H1 (cell line): ENCODE measurements at regions not wholly inside any gene's neighbourhood (a gene's known extent, or its start where the extent isn't known, plus 50 kb on each side); places are given as distances from the start of the nearest gene placed in this dataset.

ENCODE experiments used
- CTCF ChIA-PET: fragments of 300-600 bp; sonication (Branson Sonifier 250); formaldehyde crosslinking; loops from one replicate; lab custom pipeline; 2021; ENCODE audit not compliant: partially characterized antibody; lab: Charles Lee
- POLR2A ChIA-PET: fragments of 300-600 bp; sonication (Branson Sonifier 250); formaldehyde crosslinking; loops from one replicate; lab custom pipeline; 2021; ENCODE audit warnings: inconsistent platforms; ENCODE audit not compliant: partially characterized antibody; lab: Charles Lee
- DNase-seq, 2 experiments: peaks; one replicate each; pipeline versions ENCODE4 v3.0.0 to v3.0.0-alpha.2; 2010 to 2022; ENCODE audit warnings: low spot score in 2 of 2, low read depth in 1 of 2, mixed read lengths in 1 of 2
- FAIRE-seq: peaks from 2 replicates; lab custom pipeline; 2011; peaks lifted over from hg19 to GRCh38; lab: Jason Lieb, UNC
- H2AFZ ChIP-seq: 2 replicates; pipeline ENCODE4 v1.8.1; 2012; ENCODE audit warnings: low read length, inconsistent platforms
- H2AK5ac ChIP-seq: 2 replicates; pipeline ENCODE4 v1.6.1; 2013; ENCODE audit warnings: low read depth, low read length
- H2BK120ac ChIP-seq: replicated peaks from 2 replicates; pipeline ENCODE3; 2013; ENCODE audit warnings: low read depth, low read length, inconsistent platforms
- H2BK12ac ChIP-seq: 2 replicates; pipeline ENCODE4 v1.6.1; 2013; ENCODE audit warnings: low read depth, low read length
- H2BK15ac ChIP-seq: 2 replicates; pipeline ENCODE4 v1.6.1; 2013; ENCODE audit warnings: low read length
- H2BK20ac ChIP-seq: 2 replicates; pipeline ENCODE4 v1.6.1; 2013; ENCODE audit warnings: low read length
- H2BK5ac ChIP-seq: 2 replicates; pipeline ENCODE4 v1.6.1; 2013; ENCODE audit warnings: low read depth, low read length
- H3K14ac ChIP-seq: 2 replicates; pipeline ENCODE4 v1.6.1; 2013; ENCODE audit warnings: inconsistent platforms; ENCODE audit not compliant: insufficient read length
- H3K18ac ChIP-seq: 2 replicates; pipeline ENCODE4 v1.6.1; 2013; ENCODE audit warnings: low read length; ENCODE audit errors: extremely low read depth
- H3K23ac ChIP-seq: 2 replicates; pipeline ENCODE4 v1.6.1; 2013; ENCODE audit warnings: inconsistent platforms; ENCODE audit not compliant: insufficient read length
- H3K23me2 ChIP-seq: 2 replicates; pipeline ENCODE4 v1.6.1; 2013; ENCODE audit warnings: low read depth, low read length
- H3K27ac ChIP-seq: 2 replicates; pipeline ENCODE4 v1.6.1; 2011; ENCODE audit warnings: low read depth, low read length, inconsistent platforms
- H3K27me3 ChIP-seq, 4 experiments: replicated peaks in 1 of 4; 1 replicate in 1 of 4; 2 replicates in 3 of 4; pipeline versions ENCODE4 v1.6.1 to v1.8.1; 2011 to 2013; ENCODE audit warnings: low read length in 3 of 4, mild to moderate bottlenecking in 3 of 4, inconsistent platforms in 2 of 4, mixed read lengths in 2 of 4, moderate library complexity in 1 of 4; ENCODE audit not compliant: control insufficient read depth in 3 of 4, insufficient read depth in 3 of 4; ENCODE audit errors: extremely low read depth in 1 of 4
- H3K36me3 ChIP-seq, 4 experiments: 2 replicates each; pipeline versions ENCODE4 v1.6.1 to v1.8.1; 2011 to 2013; ENCODE audit warnings: mild to moderate bottlenecking in 4 of 4, low read length in 3 of 4, moderate library complexity in 2 of 4, control low read depth in 1 of 4, inconsistent platforms in 1 of 4; ENCODE audit not compliant: insufficient read depth in 4 of 4, control insufficient read depth in 2 of 4
- H3K4ac ChIP-seq: replicated peaks from 2 replicates; pipeline ENCODE3; 2013; ENCODE audit warnings: low read length, low read depth, mixed read lengths, inconsistent platforms; ENCODE audit not compliant: insufficient read length
- H3K4me1 ChIP-seq, 4 experiments: replicated peaks in 1 of 4; 1 replicate in 1 of 4; 2 replicates in 3 of 4; pipeline versions ENCODE4 v1.6.1 to v1.8.1; 2011 to 2013; ENCODE audit warnings: low read length in 3 of 4, inconsistent platforms in 2 of 4, mixed read lengths in 1 of 4; ENCODE audit not compliant: insufficient read depth in 4 of 4, control insufficient read depth in 3 of 4
- H3K4me2 ChIP-seq, 2 experiments: 2 replicates each; pipeline versions ENCODE4 v1.6.1 to v1.8.1; 2011 to 2013; ENCODE audit warnings: low read depth in 2 of 2, low read length in 2 of 2, control low read depth in 1 of 2, inconsistent platforms in 1 of 2, mild to moderate bottlenecking in 1 of 2; ENCODE audit not compliant: insufficient read depth in 1 of 2
- H3K4me3 ChIP-seq, 4 experiments: fragments of 200-600, 300-600 bp in 1 of 4; sonication (generic), shearing (Covaris generic), sonication (Bioruptor Twin) in 1 of 4; 2 replicates each; pipeline versions ENCODE4 v1.5.1 to v1.8.1; 2011 to 2016; ENCODE audit warnings: low read length in 4 of 4, low read depth in 3 of 4, control low read depth in 2 of 4, inconsistent platforms in 2 of 4, mild to moderate bottlenecking in 2 of 4, mixed read lengths in 1 of 4, moderate library complexity in 1 of 4; ENCODE audit not compliant: insufficient read depth in 2 of 4; ENCODE audit errors: extremely low read depth in 1 of 4
- H3K56ac ChIP-seq: replicated peaks from 2 replicates; pipeline ENCODE3; 2013; ENCODE audit warnings: low read depth, mild to moderate bottlenecking, mixed read lengths, low read length, inconsistent platforms; ENCODE audit not compliant: insufficient read length
- H3K79me1 ChIP-seq: 2 replicates; pipeline ENCODE4 v1.6.1; 2013; ENCODE audit warnings: low read depth, low read length, control low read depth
- H3K79me2 ChIP-seq, 2 experiments: 2 replicates each; pipeline versions ENCODE4 v1.6.1 to v1.8.1; 2012 to 2013; ENCODE audit warnings: low read length in 2 of 2, mild to moderate bottlenecking in 2 of 2, inconsistent platforms in 1 of 2; ENCODE audit not compliant: insufficient read depth in 2 of 2, control insufficient read depth in 1 of 2
- H3K9ac ChIP-seq, 4 experiments: replicated peaks in 1 of 4; 1 replicate in 1 of 4; 2 replicates in 3 of 4; pipeline versions ENCODE4 v1.6.1 to v1.8.1; 2011 to 2013; ENCODE audit warnings: low read depth in 3 of 4, low read length in 3 of 4, control low read depth in 2 of 4, mild to moderate bottlenecking in 2 of 4, moderate library complexity in 2 of 4, inconsistent platforms in 1 of 4; ENCODE audit errors: extremely low read depth in 1 of 4
- H3K9me3 ChIP-seq, 2 experiments: 2 replicates each; pipeline versions ENCODE4 v1.6.1 to v1.8.1; 2012 to 2013; ENCODE audit warnings: mild to moderate bottlenecking in 2 of 2, moderate library complexity in 2 of 2, control low read depth in 1 of 2, inconsistent platforms in 1 of 2, low read depth in 1 of 2, low read length in 1 of 2, mixed read lengths in 1 of 2; ENCODE audit not compliant: insufficient read depth in 2 of 2
- H4K20me1 ChIP-seq, 2 experiments: replicated peaks in 1 of 2; 2 replicates each; pipeline versions ENCODE3 to v1.8.1; 2011 to 2013; ENCODE audit warnings: inconsistent platforms in 2 of 2, low read length in 2 of 2, mild to moderate bottlenecking in 1 of 2; ENCODE audit not compliant: insufficient read depth in 2 of 2, control insufficient read depth in 1 of 2
- H4K5ac ChIP-seq: 2 replicates; pipeline ENCODE4 v1.6.1; 2013; ENCODE audit warnings: low read length, low read depth, mixed read lengths, inconsistent platforms; ENCODE audit not compliant: insufficient read length
- H4K8ac ChIP-seq: 2 replicates; pipeline ENCODE4 v1.8.0; 2013; ENCODE audit warnings: mild to moderate bottlenecking, moderate library complexity, low read length, inconsistent platforms; ENCODE audit not compliant: insufficient read depth; ENCODE audit errors: extremely low read depth
- H4K91ac ChIP-seq: replicated peaks from 2 replicates; pipeline ENCODE3; 2013; ENCODE audit warnings: low read length, mixed read lengths, inconsistent platforms; ENCODE audit not compliant: insufficient read length
- BACH1 ChIP-seq: IDR thresholded peaks from 2 replicates; pipeline ENCODE4 v1.6.1; 2012; ENCODE audit warnings: low read length, improper control_type of control experiment
- CTBP2 ChIP-seq: IDR thresholded peaks from 2 replicates; pipeline ENCODE4 v1.7.0; 2011; ENCODE audit warnings: borderline replicate concordance, mild to moderate bottlenecking, moderate library complexity, mixed read lengths, low read length; ENCODE audit not compliant: insufficient read depth, insufficient read length
- JUN ChIP-seq: IDR thresholded peaks from 2 replicates; pipeline ENCODE4 v1.6.1; 2011; ENCODE audit warnings: low read depth, mild to moderate bottlenecking, improper control_type of control experiment, low read length
- KDM1A ChIP-seq: fragments of 200-600, 300-600 bp; sonication (generic); IDR thresholded peaks from 2 replicates; pipeline ENCODE4 v1.7.1; 2016; ENCODE audit warnings: mild to moderate bottlenecking, low read length, borderline replicate concordance
- RNF2 ChIP-seq: fragments of 200-900, 300-1000 bp; sonication (generic); IDR thresholded peaks from 2 replicates; pipeline ENCODE4 v1.7.1; 2016; ENCODE audit warnings: borderline replicate concordance, low read depth, mild to moderate bottlenecking, antibody characterized with exemption, low read length; ENCODE audit not compliant: poor library complexity, severe bottlenecking; ENCODE audit errors: missing control alignments
- RXRA ChIP-seq: IDR thresholded peaks from 2 replicates; pipeline ENCODE4 v1.6.1; 2011; ENCODE audit warnings: low read depth, mild to moderate bottlenecking, low read length, moderate library complexity; ENCODE audit not compliant: insufficient read depth
- SIX5 ChIP-seq: IDR thresholded peaks from 2 replicates; pipeline ENCODE4 v1.6.1; 2011; ENCODE audit warnings: mild to moderate bottlenecking, low read depth, low read length
- SUZ12 ChIP-seq: fragments of 200-600 bp; sonication (generic); IDR thresholded peaks from 2 replicates; pipeline ENCODE4 v1.6.1; 2012; ENCODE audit warnings: mild to moderate bottlenecking, inconsistent platforms, low read length, moderate library complexity, mixed read lengths
- ZNF274 ChIP-seq: IDR thresholded peaks from 2 replicates; pipeline ENCODE4 v1.7.0; 2012; ENCODE audit warnings: low read length, borderline replicate concordance; ENCODE audit errors: extremely low read depth
- WGBS, 2 experiments: shearing (Covaris generic) in 1 of 2; methylation state at CpG; one replicate each; pipeline versions ENCODE4 v1.1.6 to v1.1.7; 2013 to 2015; ENCODE audit warnings: low lambda C conversion rate in 2 of 2, mixed read lengths in 2 of 2, inconsistent platforms in 1 of 2, low coverage in 1 of 2, missing lambda C conversion rate in 1 of 2; ENCODE audit not compliant: insufficient replicate concordance in 2 of 2, insufficient coverage in 1 of 2, insufficient read length in 1 of 2; ENCODE audit errors: extremely low coverage in 1 of 2, missing lambda C conversion rate in 1 of 2; 5-methylcytosine and 5-hydroxymethylcytosine counted together
- TF ChIP-seq, protein P1 (sequence below): IDR thresholded peaks from 2 replicates; pipeline ENCODE4 v1.6.1; 2011; ENCODE audit warnings: low read depth, mild to moderate bottlenecking, low read length; ENCODE audit not compliant: insufficient read depth

DNA sequence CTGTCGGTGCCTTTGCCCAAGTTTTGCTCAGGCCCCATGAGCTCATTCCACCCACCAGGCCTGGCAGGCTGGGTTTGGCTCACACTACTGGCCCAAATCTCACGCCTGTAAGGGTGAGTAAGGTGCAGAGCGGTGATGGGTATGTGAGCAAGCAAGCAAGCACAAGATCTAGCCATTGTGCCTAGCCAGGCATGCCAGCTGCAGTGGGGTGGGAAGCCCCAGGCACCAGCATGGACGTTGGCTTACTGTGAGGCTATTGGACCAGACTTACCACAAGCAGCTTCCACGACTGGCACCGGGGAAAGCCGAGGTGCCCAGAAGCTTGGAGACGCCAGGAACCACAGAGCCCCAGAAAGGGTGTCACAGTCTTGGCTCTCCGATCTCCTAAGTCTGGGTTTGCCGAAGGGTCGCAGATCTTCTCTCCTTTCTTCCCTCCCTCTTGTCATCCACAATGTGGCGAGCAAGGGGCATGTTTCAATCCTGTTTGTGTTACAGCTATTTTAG, 2659.4 kb upstream of the PCDH20 start:
- no peak overlapping the region for H2BK5ac ChIP-seq
- no peaks in the 10 kb centered on the region for H3K23me2 ChIP-seq
- no peaks in the 10 kb centered on the region for H3K79me1 ChIP-seq
- FAIRE-seq (no peak), DNase-seq (no peak)
- H3K56ac ChIP-seq = no peak overlapping the region
- no peak overlapping the region for H3K9ac ChIP-seq
- no peak overlapping the region for H3K23ac ChIP-seq
- ChIA-PET CTCF (interaction anchor here (0.6 kb wide), 1 partner anchor 431 kb away, joined by 3 read pairs; no protein-coding TSS in a partner anchor), POLR2A (no interaction called here)
- no peaks in the 10 kb centered on the region for H3K27me3 ChIP-seq
- no peak overlapping the region for H3K4ac ChIP-seq
- peaks cover 0 to 12% of the 10 kb centered on the region in 2 experiments; a peak in 1 of 4 replicates for H3K9me3 ChIP-seq
- H2BK12ac ChIP-seq = no peak overlapping the region
- H4K5ac ChIP-seq = no peak overlapping the region
- H2BK15ac ChIP-seq = no peak overlapping the region
- no peak overlapping the region for H3K27ac ChIP-seq
- H3K4me1 ChIP-seq = no peaks in the 10 kb centered on the region
- WGBS, 2 experiments = 94% methylated on average over 12 of the region's 12 CpGs; no CpG with 5 or more reads in 1 of the 2 experiments
- H2BK20ac ChIP-seq = no peak overlapping the region
- no peaks in the 10 kb centered on the region for H3K36me3 ChIP-seq
- H2BK120ac ChIP-seq = no peak overlapping the region
- no peaks in the 10 kb centered on the region for H3K79me2 ChIP-seq
- H3K18ac ChIP-seq = no peak overlapping the region
- no peak overlapping the region for H2AFZ ChIP-seq
- H3K4me2 ChIP-seq = no peak overlapping the region
- H4K91ac ChIP-seq = no peak overlapping the region
- TF ChIP-seq SIX5 = no peak
- TF ChIP-seq KDM1A = no peak
- TF ChIP-seq ZNF274 = no peak
- TF ChIP-seq RNF2 = no peak
- TF ChIP-seq JUN = no peak
- TF ChIP-seq SUZ12 = no peak
- TF ChIP-seq RXRA = no peak
- no peak for TF ChIP-seq CTBP2
- no peak for TF ChIP-seq BACH1
- TF ChIP-seq, protein P1, sequence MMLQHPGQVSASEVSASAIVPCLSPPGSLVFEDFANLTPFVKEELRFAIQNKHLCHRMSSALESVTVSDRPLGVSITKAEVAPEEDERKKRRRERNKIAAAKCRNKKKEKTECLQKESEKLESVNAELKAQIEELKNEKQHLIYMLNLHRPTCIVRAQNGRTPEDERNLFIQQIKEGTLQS = no peak
- H2AK5ac ChIP-seq = no peak overlapping the region
- no peak overlapping the region for H4K8ac ChIP-seq
- no peak overlapping the region for H3K14ac ChIP-seq
- no peak overlapping the region for H3K4me3 ChIP-seq
- H4K20me1 ChIP-seq = no peaks in the 10 kb centered on the region
